ENCODE measurements at regions not wholly inside any gene's neighbourhood (a gene's known extent, or its start where the extent isn't known, plus 50 kb on each side); places are given as distances from the start of the nearest gene placed in this dataset.

DNA sequence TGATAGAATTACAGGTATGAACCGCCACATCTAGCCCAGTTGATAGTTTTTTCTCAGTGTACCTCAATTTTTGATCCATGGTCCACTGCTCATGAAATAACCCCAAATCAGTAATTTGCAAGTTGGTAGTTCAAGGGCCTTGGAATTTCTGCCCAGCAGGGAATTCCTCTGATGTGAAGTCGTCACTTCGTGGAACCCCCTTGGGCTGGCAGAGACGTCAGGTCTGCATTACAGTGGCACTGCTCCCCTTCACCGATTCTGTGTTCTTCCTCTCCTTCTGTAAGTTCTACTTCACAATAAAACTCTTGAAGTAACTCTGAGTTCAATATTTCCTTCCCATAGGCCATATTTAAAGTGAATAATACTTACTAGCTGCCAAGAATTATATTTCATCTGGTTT, 881.0 kb downstream of the OTOL1 start:
- TF ChIP-seq, protein P1, sequence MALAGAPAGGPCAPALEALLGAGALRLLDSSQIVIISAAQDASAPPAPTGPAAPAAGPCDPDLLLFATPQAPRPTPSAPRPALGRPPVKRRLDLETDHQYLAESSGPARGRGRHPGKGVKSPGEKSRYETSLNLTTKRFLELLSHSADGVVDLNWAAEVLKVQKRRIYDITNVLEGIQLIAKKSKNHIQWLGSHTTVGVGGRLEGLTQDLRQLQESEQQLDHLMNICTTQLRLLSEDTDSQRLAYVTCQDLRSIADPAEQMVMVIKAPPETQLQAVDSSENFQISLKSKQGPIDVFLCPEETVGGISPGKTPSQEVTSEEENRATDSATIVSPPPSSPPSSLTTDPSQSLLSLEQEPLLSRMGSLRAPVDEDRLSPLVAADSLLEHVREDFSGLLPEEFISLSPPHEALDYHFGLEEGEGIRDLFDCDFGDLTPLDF (CRISPR knock-in tag; IDR thresholded peaks at IDR 0.05): no peak
- TF ChIP-seq, protein P2, sequence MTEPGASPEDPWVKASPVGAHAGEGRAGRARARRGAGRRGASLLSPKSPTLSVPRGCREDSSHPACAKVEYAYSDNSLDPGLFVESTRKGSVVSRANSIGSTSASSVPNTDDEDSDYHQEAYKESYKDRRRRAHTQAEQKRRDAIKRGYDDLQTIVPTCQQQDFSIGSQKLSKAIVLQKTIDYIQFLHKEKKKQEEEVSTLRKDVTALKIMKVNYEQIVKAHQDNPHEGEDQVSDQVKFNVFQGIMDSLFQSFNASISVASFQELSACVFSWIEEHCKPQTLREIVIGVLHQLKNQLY (CRISPR knock-in tag; IDR thresholded peaks at IDR 0.05): no peak
- TF ChIP-seq, protein P3, sequence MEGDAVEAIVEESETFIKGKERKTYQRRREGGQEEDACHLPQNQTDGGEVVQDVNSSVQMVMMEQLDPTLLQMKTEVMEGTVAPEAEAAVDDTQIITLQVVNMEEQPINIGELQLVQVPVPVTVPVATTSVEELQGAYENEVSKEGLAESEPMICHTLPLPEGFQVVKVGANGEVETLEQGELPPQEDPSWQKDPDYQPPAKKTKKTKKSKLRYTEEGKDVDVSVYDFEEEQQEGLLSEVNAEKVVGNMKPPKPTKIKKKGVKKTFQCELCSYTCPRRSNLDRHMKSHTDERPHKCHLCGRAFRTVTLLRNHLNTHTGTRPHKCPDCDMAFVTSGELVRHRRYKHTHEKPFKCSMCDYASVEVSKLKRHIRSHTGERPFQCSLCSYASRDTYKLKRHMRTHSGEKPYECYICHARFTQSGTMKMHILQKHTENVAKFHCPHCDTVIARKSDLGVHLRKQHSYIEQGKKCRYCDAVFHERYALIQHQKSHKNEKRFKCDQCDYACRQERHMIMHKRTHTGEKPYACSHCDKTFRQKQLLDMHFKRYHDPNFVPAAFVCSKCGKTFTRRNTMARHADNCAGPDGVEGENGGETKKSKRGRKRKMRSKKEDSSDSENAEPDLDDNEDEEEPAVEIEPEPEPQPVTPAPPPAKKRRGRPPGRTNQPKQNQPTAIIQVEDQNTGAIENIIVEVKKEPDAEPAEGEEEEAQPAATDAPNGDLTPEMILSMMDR (IDR thresholded peaks at IDR 0.05): no peak
- TF ChIP-seq NFE2L1 (CRISPR knock-in tag; IDR thresholded peaks at IDR 0.05): no peak
- TF ChIP-seq ESRRA (CRISPR knock-in tag; IDR thresholded peaks at IDR 0.05; ENCODE audit: borderline replicate concordance): no peak
- TF ChIP-seq EMX1 (CRISPR knock-in tag; IDR thresholded peaks at IDR 0.05): no peak
- no peak for TF ChIP-seq ZNF317 (CRISPR knock-in tag; IDR thresholded peaks at IDR 0.05; ENCODE audit: borderline replicate concordance, low read depth)
- no peak for TF ChIP-seq SP1 (CRISPR knock-in tag; conservative IDR thresholded peaks at IDR 0.05)
- no peak for TF ChIP-seq NR1H2 (CRISPR knock-in tag; IDR thresholded peaks at IDR 0.05)
- TF ChIP-seq CREB1 (CRISPR knock-in tag; IDR thresholded peaks at IDR 0.05): no peak
- TF ChIP-seq, protein P4, sequence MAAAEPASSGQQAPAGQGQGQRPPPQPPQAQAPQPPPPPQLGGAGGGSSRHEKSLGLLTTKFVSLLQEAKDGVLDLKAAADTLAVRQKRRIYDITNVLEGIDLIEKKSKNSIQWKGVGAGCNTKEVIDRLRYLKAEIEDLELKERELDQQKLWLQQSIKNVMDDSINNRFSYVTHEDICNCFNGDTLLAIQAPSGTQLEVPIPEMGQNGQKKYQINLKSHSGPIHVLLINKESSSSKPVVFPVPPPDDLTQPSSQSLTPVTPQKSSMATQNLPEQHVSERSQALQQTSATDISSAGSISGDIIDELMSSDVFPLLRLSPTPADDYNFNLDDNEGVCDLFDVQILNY (CRISPR knock-in tag; IDR thresholded peaks at IDR 0.05): no peak
- no peak for TF ChIP-seq SMAD4 (CRISPR knock-in tag; IDR thresholded peaks at IDR 0.05)

Data from WTC11 (cell line).